ENCODE measurements at regions not wholly inside any gene's neighbourhood (a gene's known extent, or its start where the extent isn't known, plus 50 kb on each side); places are given as distances from the start of the nearest gene placed in this dataset.
"Not testable (repeated sequence)": the region's sequence is repeated elsewhere in the genome, so short reads cannot be mapped to it uniquely, and the experiment has no call there.

DNA sequence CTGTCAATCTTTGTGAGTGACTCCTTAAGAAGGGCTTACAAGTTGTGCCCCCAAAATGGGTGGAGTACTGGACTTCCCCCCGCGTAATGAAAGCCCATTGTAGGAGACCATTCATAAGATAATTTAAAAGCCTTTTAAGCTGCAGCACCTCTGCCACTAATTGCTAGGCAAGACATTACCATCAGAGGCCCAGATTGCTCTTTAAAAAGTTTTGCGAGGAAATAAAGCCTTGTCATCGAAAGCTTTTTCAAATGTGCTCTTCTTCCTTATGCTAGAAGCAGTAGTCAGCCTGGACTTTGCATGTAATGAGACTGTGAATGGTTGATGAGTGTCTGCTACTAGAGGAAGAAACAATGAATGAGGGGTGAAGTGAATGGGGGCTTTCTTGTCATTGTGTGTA, 345.3 kb upstream of the CDH2 start:
- no peak for DNase-seq

DNA sequence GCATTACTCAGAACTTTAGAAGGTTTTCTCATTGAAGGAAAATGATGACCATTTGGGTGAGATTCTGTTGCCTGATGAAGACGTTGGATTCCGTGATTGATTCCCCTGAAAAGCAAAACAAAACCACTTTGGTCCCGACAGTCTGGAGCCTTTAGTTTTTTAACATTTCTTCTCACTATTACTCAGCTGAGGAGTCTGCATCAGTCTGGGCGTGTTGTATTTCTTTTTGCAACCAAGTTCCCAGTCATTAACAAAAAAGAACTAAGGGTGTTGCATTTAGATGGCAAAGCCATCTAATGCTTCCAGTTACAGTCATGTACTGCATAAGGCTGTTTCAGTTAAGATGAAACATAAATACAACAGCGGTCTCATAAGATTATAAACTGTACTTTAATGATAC, 343.1 kb upstream of the CDH2 start:
- DNase-seq: no peak

DNA sequence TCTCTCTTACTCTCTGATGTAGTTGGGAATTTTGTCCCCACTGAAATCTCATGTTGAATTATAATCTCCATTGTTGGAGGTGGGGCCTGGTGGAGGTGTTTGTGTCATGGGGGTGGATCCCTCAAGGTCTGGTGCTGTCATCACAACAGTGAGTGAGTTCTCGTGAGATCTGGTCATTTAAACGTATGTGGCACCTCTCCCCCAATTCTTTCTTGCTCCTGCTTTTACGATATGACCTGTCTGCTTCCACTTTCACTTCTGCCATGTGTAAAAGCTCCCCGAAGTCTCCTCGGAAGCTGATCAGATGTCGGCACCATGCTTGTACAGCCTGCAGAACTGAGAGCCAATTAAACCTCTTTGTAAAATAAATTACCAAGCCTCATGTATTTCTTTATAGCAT, 337.8 kb upstream of the CDH2 start:
- no peak for DNase-seq

DNA sequence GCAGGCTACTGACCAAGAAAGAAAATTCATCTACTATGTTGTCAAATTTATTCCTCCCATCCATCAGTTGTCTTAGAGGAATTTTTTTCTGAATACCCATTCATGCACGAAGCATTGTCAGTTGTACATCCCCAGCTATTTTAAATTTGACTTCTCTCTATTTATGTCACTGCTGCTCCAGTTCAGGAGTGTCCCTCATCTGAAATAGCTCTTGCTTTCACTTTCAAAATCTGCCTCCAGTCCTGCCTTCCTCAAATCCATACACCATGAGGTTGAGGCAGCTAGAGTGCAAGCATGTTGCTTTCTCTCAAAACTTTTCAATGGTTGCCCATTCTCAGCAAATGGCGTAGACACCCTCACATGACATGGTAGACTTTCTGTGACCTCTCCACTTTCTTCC, 335.4 kb upstream of the CDH2 start:
- no peak for DNase-seq

DNA sequence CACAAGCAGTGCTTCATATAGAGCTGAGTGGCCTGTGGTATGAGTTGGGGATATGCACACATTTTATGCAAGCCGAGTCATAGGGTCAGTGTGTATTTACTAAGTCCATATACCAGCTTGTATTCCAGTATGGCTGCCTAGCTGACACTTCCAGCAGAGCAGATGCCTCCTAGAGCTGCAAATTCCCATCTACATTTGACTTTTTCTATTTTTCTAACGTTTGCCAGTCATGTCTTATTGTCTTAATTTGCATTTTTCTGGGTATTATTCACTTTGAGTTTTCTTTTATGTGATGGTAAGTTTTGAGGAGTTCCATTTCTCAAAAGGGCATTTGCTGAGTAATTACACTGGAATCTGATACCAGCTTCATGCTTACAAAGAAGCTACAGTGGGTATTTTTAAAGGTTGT, 334.5 kb upstream of the CDH2 start:
- DNase-seq: no peak

DNA sequence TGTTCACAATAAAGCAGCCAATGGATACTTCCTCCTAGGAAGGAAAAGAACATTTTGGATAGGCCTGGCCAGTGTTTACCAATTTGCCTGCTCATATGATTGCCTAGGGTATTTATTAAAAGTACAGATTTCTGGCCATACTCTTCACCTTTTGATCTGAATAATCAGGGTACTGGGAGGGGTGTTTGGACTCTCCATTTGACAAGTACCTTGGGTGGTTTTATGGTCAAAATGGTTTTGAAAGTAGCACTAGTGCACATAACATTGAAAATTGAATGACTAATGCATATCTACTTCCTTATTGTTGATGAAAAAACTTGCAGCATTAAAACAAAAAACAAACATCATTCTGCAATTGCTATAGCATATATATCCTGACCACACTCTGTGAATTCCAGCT, 333.3 kb upstream of the CDH2 start:
- no peak for DNase-seq

DNA sequence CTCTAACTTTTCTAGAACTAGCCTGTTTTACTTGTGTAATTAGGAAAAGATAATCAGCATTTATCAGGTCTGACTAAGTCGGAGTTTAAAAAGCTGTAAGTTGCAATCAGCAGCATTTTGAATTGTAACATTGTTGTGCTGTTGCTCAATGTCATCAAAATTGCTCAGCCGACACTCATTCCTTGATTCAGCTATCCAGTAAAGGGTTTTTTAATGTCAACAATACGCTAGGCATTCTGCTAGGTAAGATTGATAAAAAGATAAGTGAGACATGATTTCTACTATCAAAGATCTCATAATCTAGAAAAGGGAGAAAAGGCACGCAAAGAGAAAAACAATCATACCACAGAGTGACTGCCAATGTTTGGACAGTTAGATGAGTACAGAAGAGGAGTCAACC, 327.1 kb upstream of the CDH2 start:
- no peak for DNase-seq

DNA sequence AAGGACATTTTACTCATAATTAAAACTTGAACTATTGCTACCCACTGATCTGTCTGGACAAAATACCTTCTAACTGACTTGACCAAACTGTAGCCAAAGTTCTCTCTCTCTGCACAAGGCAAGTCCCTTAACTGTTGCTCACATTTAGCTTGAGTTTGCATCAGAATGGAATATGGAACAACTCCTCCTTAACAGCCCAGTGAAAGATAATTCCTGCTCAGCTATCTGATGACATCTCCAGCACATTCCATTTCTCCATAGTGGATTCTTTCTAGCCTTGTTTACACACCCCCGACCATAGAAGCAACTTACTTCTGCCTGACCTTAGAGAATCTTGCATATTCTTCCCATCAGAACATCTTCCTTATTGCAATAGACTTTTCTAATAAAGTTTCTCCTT, 317.2 kb upstream of the CDH2 start:
- no peak for DNase-seq

DNA sequence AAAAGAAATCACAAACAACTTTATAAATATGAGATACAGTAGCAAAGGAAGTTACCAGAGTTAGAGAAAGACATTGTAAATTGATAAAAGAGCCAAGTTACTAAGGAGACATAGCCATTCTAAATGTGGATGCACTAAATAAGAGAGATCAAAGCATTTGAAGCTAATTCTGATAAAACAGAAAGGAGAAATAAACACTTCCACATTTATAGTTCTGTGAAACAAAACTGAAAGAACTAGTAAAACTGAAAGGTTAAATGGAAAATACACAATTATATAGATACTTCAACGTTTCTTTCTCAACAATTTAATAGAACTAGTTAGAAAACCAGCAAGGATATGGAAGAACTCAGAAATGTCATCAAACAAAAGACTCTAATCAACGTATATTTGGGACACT, 309.0 kb upstream of the CDH2 start:
- no peak for DNase-seq

DNA sequence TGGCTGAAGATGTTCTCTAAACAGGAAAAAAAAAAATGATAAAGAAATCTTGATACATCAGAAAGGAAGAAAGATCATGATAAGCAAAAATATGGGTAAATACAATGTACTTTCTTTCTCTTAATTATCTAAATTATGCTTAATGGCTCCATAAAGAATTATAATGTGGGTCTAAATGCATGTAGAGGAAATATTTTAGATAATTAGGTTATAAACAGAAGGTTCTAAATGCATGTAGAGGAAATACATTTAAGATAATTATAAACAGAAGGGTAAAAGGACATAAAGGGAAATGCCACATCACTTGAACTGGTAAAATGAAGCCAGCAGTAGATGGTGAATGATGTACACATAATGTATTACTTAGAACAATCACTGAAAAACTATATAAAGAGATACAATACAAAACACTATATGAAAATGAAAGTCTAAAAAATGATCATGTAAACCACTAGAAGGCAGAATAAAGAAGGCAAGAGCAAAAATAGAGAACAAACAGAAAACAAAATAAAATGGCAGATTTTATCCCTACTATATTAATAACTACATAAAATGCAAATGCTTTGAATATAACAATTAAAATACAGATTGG, 308.4 kb upstream of the CDH2 start:
- no peak for DNase-seq

DNA sequence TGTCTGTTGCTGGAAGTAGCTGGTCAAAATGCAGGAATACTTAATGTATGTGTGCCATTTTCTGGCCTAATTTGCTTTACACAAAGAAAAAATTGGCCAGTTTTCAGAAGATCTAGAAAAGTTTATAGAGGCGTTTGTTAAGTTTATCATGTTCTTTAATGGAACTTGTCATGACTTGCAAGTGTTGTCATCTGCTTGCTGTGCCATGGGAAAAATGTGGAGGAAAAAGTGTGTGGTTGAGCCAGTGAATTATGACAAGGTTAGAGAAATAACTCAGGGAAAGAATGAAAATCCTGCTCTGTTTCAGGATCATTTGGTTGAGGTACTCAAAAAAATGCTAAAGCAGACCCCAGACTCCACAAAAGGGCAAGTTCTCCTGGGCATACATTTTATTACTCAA, 301.6 kb upstream of the CDH2 start:
- DNase-seq: no peak

DNA sequence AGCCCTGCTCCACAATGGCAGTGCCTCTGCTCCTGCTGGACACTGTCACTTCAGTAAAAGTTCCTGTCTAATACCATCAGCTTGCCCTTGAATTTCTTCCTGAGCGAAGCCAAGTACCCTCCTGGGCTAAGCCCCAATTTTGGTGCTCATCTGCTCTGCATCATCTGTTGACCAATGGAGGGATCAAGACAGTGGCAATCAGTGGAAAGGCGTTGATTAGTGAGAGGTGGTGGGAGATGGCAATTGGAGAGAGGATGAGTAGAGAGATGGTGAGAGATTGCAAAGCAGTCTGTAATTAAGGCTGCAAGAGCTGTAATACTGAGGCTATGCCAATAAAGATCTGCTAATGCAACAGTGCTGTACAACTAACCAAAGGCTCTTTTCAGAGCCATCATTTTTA, 299.4 kb upstream of the CDH2 start:
- DNase-seq: no peak

DNA sequence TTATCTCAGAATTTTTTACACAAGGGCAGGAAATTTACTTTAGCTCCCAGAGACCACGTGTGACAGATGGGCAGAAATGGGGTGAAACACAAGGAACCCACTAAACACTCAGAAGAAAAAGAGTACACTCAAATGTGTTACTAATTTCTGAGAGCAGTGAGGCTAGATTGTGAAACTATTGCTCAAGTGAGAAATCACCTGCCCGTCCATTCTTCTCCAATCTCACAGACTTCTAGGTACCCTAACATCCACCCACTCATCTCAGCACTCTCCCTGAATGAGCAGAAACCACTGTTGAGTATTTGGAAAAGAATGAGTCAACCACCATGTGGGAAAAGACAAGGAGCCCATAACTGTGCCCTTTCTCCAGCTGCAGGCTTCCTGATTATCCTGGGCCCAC, 293.0 kb upstream of the CDH2 start:
- DNase-seq: no peak

DNA sequence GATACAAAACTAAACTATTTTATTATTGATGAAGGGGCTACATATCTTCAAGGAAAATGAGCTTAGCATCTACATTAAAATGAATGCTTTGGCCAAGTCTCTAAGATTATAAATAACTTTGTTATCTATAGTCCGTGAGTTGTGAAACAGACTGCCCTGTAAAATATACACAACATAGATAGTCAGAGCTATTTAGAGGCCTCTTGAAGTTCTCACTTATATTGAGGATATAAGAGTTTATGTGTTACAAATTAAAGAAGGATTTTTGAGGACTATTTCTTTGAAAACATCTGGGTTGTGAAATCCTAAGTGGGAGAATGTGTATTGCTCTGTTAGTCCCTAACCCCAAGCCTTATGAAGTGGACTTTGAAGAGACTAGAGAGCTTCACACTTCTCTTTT, 292.0 kb upstream of the CDH2 start:
- no peak for DNase-seq

DNA sequence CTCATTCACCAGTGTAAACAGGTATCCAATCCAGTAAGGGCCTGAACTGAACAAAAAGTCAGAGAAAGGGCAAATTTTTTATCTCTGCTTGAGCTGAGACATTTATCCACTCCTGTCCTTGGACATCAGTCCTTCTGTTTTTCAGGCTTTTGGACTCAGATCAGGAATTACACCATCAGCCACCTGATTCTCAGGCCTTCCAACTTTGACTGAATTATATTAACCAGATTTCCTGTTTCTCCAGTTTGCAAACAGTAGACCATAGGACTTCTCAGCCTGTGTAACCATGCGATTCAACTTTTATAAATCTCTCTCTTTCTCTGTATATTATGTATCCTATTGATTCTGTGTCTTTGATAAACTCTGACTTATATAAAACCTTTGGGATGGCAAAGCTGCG, 289.3 kb upstream of the CDH2 start:
- DNase-seq: no peak

DNA sequence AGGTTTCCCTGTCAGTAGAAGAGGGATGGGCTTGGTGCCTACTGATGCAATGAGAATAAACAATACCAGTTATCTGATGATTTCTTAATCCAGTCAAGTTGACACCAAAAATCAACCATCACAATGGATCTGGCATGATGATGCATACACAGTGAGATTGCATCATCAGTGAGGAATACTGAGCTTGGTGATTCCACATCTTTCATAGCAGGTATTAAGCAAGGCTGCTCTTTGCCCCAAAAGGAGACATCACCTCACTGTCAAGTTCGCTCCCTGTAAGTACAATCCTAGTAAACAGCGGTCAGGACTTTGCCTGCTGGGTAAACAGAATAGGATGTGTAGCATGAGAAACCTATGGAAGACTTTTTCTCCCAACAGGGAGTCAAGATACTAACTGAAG, 282.7 kb upstream of the CDH2 start:
- no peak for DNase-seq

DNA sequence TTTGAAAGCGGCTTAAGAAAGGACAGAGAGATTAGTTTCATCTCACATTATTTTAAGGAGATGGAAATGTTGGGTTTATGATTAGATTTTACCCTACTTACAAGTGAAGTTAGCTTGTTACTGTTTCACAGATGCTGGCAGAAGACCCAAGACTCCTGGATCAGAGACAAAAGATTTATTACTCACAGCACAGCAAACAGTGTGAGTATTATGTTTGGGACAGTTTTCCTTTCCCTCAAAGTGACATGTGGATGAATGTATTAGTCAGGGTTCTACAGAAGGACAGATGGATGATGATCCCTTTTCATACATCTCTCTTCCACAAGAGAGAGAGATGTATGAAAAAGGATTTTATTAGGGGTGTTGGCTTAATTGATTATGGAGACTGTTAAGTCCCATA, 281.8 kb upstream of the CDH2 start:
- DNase-seq: no peak

DNA sequence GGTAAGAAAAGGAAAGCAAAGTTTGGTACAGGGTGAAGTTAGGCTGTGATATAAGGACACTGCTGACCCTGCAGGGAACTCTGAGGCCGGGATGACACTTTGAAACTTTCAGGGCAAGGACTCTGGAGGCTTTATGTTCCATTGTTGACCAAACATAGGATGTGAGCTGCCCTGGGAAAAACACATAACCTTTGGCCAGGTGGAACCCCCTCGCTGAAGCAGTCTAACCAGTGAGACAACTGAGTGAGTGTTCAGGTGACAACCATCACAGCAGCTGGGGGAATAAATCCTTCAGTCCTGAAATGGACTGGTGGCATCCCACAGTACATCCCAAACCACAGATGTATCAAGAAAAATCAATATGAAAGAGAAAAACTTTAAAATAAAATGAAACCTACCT, 280.9 kb upstream of the CDH2 start:
- no peak for DNase-seq

DNA sequence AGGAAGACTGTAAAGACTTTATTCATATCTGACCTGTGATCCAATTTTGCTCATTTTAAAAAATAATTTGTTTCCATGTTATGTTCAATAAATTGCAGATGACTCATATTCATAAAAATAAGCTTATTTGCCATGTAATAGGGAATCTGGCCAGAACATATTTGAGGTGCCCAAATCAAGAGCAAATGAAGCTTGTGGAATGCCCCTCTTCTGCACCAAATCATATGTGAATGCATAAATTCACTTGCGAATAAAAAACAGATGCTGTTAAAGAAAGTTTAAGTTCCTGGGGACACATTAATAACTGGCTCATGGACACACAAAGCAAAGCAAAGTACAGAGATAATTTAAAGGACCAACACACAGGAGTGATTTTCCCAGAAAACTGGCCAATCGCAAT, 279.0 kb upstream of the CDH2 start:
- no peak for DNase-seq

DNA sequence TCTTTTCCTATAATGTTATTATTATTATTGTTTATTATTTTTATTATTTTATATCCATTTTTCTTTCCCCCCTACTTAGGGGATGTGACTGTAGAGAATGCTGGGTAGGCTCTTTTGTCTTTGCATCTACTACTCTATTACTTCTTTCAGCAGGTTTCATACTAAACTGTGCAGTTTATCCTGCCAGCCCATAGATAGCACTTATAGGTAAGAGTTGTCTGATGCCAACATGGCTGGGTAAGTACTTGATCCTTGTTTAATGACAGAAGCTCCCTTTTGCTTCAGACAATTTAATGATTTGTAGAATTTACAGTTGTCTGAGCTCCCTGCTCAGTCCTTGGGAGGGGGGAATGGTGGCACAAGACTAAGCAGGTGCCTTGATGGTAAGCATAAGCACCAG, 262.9 kb upstream of the CDH2 start:
- DNase-seq: no peak

DNA sequence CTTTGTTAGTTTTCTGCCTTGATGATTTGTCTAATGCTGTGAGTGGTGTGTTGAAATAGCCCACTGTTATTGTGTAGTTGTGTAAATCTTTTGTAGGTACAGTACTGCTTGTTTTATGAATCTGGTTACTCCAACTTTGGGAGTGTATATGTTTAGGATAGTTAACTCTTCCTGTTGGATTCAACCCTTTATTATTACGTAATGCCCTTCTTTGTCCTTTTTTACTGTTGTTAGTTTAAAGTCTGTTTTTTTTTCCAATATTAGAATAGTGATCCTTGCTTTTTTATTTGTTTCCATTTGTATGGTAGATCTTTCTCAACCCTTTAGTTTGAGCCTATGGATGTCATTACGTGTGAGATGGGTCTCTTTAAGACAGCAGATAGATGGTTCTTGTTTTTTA, 261.5 kb upstream of the CDH2 start:
- no peak for DNase-seq

DNA sequence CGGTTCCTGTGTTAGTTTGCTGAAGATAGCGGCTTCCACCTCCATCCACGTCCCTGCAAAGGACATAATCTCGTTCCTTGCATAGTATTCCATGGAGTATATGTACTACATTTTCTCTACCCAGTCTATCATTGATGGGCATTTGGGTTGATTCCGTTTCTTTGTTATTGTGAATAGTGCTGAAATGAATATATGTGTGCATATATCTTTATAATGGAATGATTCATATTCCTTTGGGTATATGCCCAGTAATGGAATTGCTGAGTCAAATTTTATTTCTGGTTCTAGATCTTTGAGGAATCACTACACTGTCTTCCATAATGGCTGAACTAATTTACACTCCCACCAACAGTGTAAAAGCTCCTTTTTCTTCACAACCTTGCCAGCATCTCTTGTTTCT, 255.4 kb upstream of the CDH2 start:
- DNase-seq: no peak

DNA sequence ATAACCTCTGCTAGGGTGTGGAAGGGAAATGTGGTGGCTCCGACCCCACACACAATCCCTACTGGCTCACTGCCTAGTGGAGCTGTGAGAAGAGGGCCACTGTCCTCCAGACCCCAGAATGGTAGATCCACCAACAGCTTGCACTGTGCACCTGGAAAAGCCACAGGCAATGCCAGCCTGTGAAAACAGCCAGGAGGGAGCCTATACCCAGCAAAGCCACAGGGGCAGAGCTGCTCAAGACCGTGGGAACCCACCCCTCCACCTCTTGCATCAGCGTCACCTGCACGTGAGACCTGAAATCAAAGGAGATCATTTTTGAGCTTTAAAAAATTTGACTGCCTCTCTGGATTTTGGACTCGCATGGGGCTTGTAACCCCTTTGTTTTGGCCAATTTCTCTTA, 249.0 kb upstream of the CDH2 start:
- no peak for DNase-seq

DNA sequence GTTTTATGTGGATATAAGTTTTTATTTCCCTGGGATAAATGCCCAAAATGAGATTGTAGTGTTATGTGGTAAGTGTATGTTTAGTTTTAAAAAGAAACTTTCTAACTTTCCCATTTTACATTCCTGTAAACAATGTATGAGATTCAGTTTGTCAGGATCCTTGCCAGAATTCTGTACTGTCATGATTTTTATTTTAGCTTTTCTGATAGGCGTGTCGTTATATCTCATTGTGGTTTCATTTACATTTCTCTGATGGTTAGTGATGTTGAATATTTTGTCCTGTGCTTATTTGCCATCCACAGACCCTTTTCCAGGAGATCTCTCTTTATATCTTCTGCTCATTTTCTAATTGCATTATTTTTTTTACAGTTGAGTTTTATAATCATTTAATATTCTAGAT, 245.6 kb upstream of the CDH2 start:
- peak; percentile 57 for DNase-seq

DNA sequence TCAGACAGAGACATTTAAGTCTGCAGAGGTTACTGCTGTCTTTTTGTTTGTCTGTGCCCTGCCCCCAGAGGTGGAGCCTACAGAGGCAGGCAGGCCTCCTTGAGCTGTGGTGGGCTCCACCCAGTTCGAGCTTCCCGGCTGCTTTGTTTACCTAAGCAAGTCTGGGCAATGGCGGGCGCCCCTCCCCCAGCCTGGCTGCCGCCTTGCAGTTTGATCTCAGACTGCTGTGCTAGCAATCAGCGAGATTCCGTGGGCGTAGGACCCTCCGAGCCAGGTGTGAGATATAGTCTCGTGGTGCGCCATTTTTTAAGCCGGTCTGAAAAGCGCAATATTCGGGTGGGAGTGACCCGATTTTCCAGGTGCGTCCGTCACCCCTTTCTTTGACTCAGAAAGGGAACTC, 245.0 kb upstream of the CDH2 start:
- not testable (repeated sequence) for DNase-seq

DNA sequence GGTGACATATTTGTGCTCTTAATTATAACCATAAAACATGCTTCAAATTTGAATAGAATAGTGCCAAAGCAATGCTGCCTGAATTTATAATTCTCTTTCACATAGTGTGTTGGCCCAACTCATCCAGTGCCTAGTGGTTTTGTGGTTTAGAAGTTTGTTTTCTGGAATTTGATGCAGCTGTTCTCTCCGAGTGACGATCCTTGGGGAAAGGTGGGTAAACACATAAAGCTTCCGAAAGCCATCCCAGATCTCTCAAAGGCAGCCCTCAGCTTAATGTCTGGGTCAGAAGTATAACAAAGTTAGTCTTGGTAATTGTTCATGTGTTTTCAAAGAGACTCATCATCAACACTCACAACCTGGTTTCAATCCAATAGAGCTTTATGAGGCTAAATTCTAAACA, 235.6 kb upstream of the CDH2 start:
- no peak for DNase-seq
